HG03097 (cell line): ENCODE measurements at regions not wholly inside any gene's neighbourhood (a gene's known extent, or its start where the extent isn't known, plus 50 kb on each side); places are given as distances from the start of the nearest gene placed in this dataset.
"Not testable (repeated sequence)": the region's sequence is repeated elsewhere in the genome, so short reads cannot be mapped to it uniquely, and the experiment has no call there.

Experiments used
- ATAC-seq: cut with Tn5 transposase; IDR thresholded peaks from one replicate; pipeline ENCODE4 v1.9.1; 2021; ENCODE audit not compliant: unreplicated experiment, low FRiP score

GRCh38 chr3:146796078-146796477, 190.9 kb upstream of the PLSCR5 start:
- ATAC-seq = no peak

- no peak for ATAC-seq
Measured at GRCh38 chr3:146783446-146783845, 178.3 kb upstream of the PLSCR5 start.

- no peak for ATAC-seq
Measured at GRCh38 chr3:146781606-146782005, 176.5 kb upstream of the PLSCR5 start.

- no peak for ATAC-seq
Measured at GRCh38 chr3:146781059-146781458, 175.9 kb upstream of the PLSCR5 start.

- ATAC-seq = no peak
Measured at GRCh38 chr3:146780251-146780650, 175.1 kb upstream of the PLSCR5 start.

GRCh38 chr3:146777941-146778340, 172.8 kb upstream of the PLSCR5 start:
- no peak for ATAC-seq

- no peak for ATAC-seq
Measured at GRCh38 chr3:146772211-146772743, 167.1 kb upstream of the PLSCR5 start.

GRCh38 chr3:146770881-146771280, 165.7 kb upstream of the PLSCR5 start:
- no peak for ATAC-seq

- ATAC-seq = no peak
Measured at GRCh38 chr3:146770301-146770700, 165.2 kb upstream of the PLSCR5 start.

GRCh38 chr3:146757759-146758158, 152.6 kb upstream of the PLSCR5 start:
- ATAC-seq = no peak

- no peak for ATAC-seq
Measured at GRCh38 chr3:146750196-146750595, 145.1 kb upstream of the PLSCR5 start.

- no peak for ATAC-seq
Measured at GRCh38 chr3:146747928-146748327, 142.8 kb upstream of the PLSCR5 start.

- no peak for ATAC-seq
Measured at GRCh38 chr3:146747051-146747450, 141.9 kb upstream of the PLSCR5 start.

GRCh38 chr3:146746190-146746589, 141.0 kb upstream of the PLSCR5 start:
- no peak for ATAC-seq

GRCh38 chr3:146739203-146739671, 134.1 kb upstream of the PLSCR5 start:
- ATAC-seq = no peak

GRCh38 chr3:146732325-146732724, 127.2 kb upstream of the PLSCR5 start:
- no peak for ATAC-seq

GRCh38 chr3:146715170-146715569, 110.0 kb upstream of the PLSCR5 start:
- no peak for ATAC-seq

GRCh38 chr3:146712806-146713205, 107.7 kb upstream of the PLSCR5 start:
- no peak for ATAC-seq

- ATAC-seq = no peak
Measured at GRCh38 chr3:146709969-146710368, 104.8 kb upstream of the PLSCR5 start.

- no peak for ATAC-seq
Measured at GRCh38 chr3:146705225-146705624, 100.1 kb upstream of the PLSCR5 start.

- no peak for ATAC-seq
Measured at GRCh38 chr3:146702237-146702636, 97.1 kb upstream of the PLSCR5 start.

GRCh38 chr3:146701246-146701645, 96.1 kb upstream of the PLSCR5 start:
- no peak for ATAC-seq

- ATAC-seq = not testable (repeated sequence)
Measured at GRCh38 chr3:146700025-146700424, 94.9 kb upstream of the PLSCR5 start.
